CD14-positive monocyte (primary cell): ENCODE measurements at regions not wholly inside any gene's neighbourhood (a gene's known extent, or its start where the extent isn't known, plus 50 kb on each side); places are given as distances from the start of the nearest gene placed in this dataset.

Experiments
- DNase-seq, 3 donors: peaks; one replicate each; pipeline ENCODE4 v3.0.0-alpha.2; 2011 to 2022
- H2AFZ ChIP-seq: 2 replicates; pipeline ENCODE4 v1.6.0; 2012; ENCODE audit warnings: mild to moderate bottlenecking, low read depth, low read length, inconsistent platforms; ENCODE audit not compliant: insufficient read depth, poor library complexity, severe bottlenecking
- H3K27ac ChIP-seq, 2 donors: 1 replicate in 1 of 2; 2 replicates in 1 of 2; pipeline ENCODE4 v1.5.1; 2012 to 2013; ENCODE audit warnings: low read length in 2 of 2, control low read depth in 1 of 2, inconsistent platforms in 1 of 2, low read depth in 1 of 2, mild to moderate bottlenecking in 1 of 2
- H3K27me3 ChIP-seq, 2 donors: one replicate each; pipeline versions ENCODE4 v1.6.0 to v1.6.1; 2011 to 2013; ENCODE audit warnings: low read length in 2 of 2; ENCODE audit not compliant: control insufficient read depth in 2 of 2, insufficient read depth in 2 of 2
- H3K36me3 ChIP-seq, 2 donors: replicated peaks in 1 of 2; 1 replicate in 1 of 2; 2 replicates in 1 of 2; pipeline versions ENCODE4 v1.5.1 to v1.6.1; 2012 to 2013; ENCODE audit warnings: low read length in 2 of 2, control low read depth in 1 of 2, inconsistent platforms in 1 of 2, mild to moderate bottlenecking in 1 of 2; ENCODE audit not compliant: insufficient read depth in 2 of 2, control insufficient read depth in 1 of 2
- H3K4me1 ChIP-seq, 2 donors: 1 replicate in 1 of 2; 2 replicates in 1 of 2; pipeline versions ENCODE4 v1.5.1 to v1.6.1; 2012 to 2013; ENCODE audit warnings: low read length in 2 of 2, control low read depth in 1 of 2, inconsistent platforms in 1 of 2, mild to moderate bottlenecking in 1 of 2, moderate library complexity in 1 of 2; ENCODE audit not compliant: insufficient read depth in 2 of 2, control insufficient read depth in 1 of 2
- H3K4me2 ChIP-seq: replicated peaks from 2 replicates; pipeline ENCODE3; 2012; ENCODE audit warnings: low read length, moderate library complexity, mild to moderate bottlenecking; ENCODE audit not compliant: poor library complexity, severe bottlenecking; ENCODE audit errors: extremely low read depth
- H3K4me3 ChIP-seq, 3 experiments: fragments of 200-600 bp in 1 of 3; sonication (generic) in 1 of 3; replicated peaks in 1 of 3; 1 replicate in 2 of 3; 2 replicates in 1 of 3; pipeline ENCODE4 v1.5.1; 2011 to 2013; ENCODE audit warnings: low read length in 3 of 3, mild to moderate bottlenecking in 3 of 3, control low read depth in 2 of 3, low read depth in 2 of 3, inconsistent platforms in 1 of 3, moderate library complexity in 1 of 3
- H3K79me2 ChIP-seq: 2 replicates; pipeline ENCODE4 v1.6.0; 2012; ENCODE audit warnings: mild to moderate bottlenecking, control low read depth, inconsistent platforms, low read length, moderate library complexity; ENCODE audit not compliant: insufficient read depth
- H3K9ac ChIP-seq: 2 replicates; pipeline ENCODE4 v1.6.0; 2017; ENCODE audit warnings: low read length, mild to moderate bottlenecking; ENCODE audit not compliant: insufficient read depth, poor library complexity, severe bottlenecking
- H3K9me3 ChIP-seq, 2 donors: replicated peaks in 1 of 2; 1 replicate in 1 of 2; 2 replicates in 1 of 2; pipeline versions ENCODE4 v1.5.1 to v1.6.1; 2012 to 2013; ENCODE audit warnings: low read length in 2 of 2, control low read depth in 1 of 2; ENCODE audit not compliant: control insufficient read depth in 1 of 2, insufficient read depth in 1 of 2
- H4K20me1 ChIP-seq: 2 replicates; pipeline ENCODE4 v1.6.0; 2012; ENCODE audit warnings: mild to moderate bottlenecking, low read length, control low read depth, moderate library complexity; ENCODE audit not compliant: insufficient read depth
- H3K27ac Mint-ChIP-seq, 7 donors: one replicate each; pipeline ENCODE4 v1.8.0; 2020; ENCODE audit warnings: mild to moderate bottlenecking in 7 of 7, mixed read lengths in 7 of 7, moderate library complexity in 6 of 7, inconsistent platforms in 2 of 7
- H3K27me3 Mint-ChIP-seq, 3 donors: one replicate each; pipeline ENCODE4 v1.8.0; 2021 to 2022; ENCODE audit warnings: low read depth in 3 of 3, mild to moderate bottlenecking in 3 of 3, mixed read lengths in 3 of 3, moderate library complexity in 3 of 3, inconsistent platforms in 1 of 3
- H3K36me3 Mint-ChIP-seq, 2 donors: one replicate each; pipeline ENCODE4 v1.8.0; 2020; ENCODE audit warnings: mixed read lengths in 2 of 2, inconsistent platforms in 1 of 2, mild to moderate bottlenecking in 1 of 2
- H3K4me1 Mint-ChIP-seq: one replicate; pipeline ENCODE4 v1.8.0; 2020; ENCODE audit warnings: mild to moderate bottlenecking, mixed read lengths
- H3K4me3 Mint-ChIP-seq, 2 donors: one replicate each; pipeline ENCODE4 v1.8.0; 2020; ENCODE audit warnings: mild to moderate bottlenecking in 2 of 2, mixed read lengths in 2 of 2, moderate library complexity in 1 of 2
- H3K9me3 Mint-ChIP-seq, 7 donors: one replicate each; pipeline ENCODE4 v1.8.0; 2020 to 2022; ENCODE audit warnings: mixed read lengths in 7 of 7, mild to moderate bottlenecking in 6 of 7, moderate library complexity in 6 of 7, inconsistent platforms in 2 of 7
- WGBS: methylation state at CpG from one replicate; pipeline ENCODE4 v1.1.5; 2013; ENCODE audit warnings: missing lambda C conversion rate; ENCODE audit not compliant: insufficient coverage; 5-methylcytosine and 5-hydroxymethylcytosine counted together
- intact Hi-C, 2 donors: fragments of 100-400 bp; cut with micrococcal nuclease; formaldehyde crosslinking; loops; one replicate each; pipeline versions ENCODE4 v1.15.0 to v1.15.1; 2023
- TF ChIP-seq, protein P1 (sequence below): fragments of 200-600 bp; IDR thresholded peaks from one replicate; pipeline ENCODE4 v1.8.0; 2022; ENCODE audit warnings: antibody characterized with exemption, mild to moderate bottlenecking

DNA sequence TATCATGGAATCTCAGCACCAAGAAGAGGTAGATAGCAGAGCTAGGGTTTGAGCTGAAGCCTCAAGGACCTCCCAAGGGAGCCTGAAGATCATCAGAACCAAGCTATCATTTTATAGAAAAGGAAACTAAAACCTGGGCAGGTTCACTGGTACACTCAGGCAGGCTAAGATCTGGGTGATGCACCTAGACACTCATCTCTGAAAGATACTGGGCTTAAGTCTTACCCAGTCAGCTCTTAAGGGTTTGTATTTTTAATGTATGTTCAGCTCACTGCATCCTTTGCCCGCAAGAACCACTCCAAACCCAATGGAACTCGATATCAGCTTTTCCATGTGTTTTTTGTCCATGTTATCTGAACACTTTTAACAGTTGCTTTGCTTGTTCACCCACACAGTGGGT is 78.0 kb upstream of the SLC22A16 start:
- Histone ChIP-seq H3K4me2 (no peak overlapping the region), H3K36me3 (no peaks in the 10 kb centered on the region), H3K9ac (no peak overlapping the region), H3K4me1 (no peaks in the 10 kb centered on the region), H2AFZ (no peak overlapping the region), H3K4me3 (no peak overlapping the region), H3K27me3 (no peaks in the 10 kb centered on the region), H3K9me3 (peaks cover 0 to 16% of the 10 kb centered on the region in 2 donors), H3K79me2 (no peaks in the 10 kb centered on the region), H4K20me1 (no peaks in the 10 kb centered on the region), H3K27ac (no peak overlapping the region)
- Mint-ChIP-seq H3K9me3 (peaks cover 11 to 26% (median 19%) of the 10 kb centered on the region in 7 donors), H3K27ac (no peak overlapping the region), H3K4me1 (no peaks in the 10 kb centered on the region), H3K4me3 (no peak overlapping the region), H3K36me3 (no peaks in the 10 kb centered on the region), H3K27me3 (peaks cover 1 to 3% (median 2%) of the 10 kb centered on the region in 3 donors)
- DNase-seq, result no peak
- 100% methylated on average over 1 of the region's 2 CpGs for WGBS
- intact Hi-C loops, result no loop called here
- TF ChIP-seq, protein P1, sequence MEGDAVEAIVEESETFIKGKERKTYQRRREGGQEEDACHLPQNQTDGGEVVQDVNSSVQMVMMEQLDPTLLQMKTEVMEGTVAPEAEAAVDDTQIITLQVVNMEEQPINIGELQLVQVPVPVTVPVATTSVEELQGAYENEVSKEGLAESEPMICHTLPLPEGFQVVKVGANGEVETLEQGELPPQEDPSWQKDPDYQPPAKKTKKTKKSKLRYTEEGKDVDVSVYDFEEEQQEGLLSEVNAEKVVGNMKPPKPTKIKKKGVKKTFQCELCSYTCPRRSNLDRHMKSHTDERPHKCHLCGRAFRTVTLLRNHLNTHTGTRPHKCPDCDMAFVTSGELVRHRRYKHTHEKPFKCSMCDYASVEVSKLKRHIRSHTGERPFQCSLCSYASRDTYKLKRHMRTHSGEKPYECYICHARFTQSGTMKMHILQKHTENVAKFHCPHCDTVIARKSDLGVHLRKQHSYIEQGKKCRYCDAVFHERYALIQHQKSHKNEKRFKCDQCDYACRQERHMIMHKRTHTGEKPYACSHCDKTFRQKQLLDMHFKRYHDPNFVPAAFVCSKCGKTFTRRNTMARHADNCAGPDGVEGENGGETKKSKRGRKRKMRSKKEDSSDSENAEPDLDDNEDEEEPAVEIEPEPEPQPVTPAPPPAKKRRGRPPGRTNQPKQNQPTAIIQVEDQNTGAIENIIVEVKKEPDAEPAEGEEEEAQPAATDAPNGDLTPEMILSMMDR, result no peak

DNA sequence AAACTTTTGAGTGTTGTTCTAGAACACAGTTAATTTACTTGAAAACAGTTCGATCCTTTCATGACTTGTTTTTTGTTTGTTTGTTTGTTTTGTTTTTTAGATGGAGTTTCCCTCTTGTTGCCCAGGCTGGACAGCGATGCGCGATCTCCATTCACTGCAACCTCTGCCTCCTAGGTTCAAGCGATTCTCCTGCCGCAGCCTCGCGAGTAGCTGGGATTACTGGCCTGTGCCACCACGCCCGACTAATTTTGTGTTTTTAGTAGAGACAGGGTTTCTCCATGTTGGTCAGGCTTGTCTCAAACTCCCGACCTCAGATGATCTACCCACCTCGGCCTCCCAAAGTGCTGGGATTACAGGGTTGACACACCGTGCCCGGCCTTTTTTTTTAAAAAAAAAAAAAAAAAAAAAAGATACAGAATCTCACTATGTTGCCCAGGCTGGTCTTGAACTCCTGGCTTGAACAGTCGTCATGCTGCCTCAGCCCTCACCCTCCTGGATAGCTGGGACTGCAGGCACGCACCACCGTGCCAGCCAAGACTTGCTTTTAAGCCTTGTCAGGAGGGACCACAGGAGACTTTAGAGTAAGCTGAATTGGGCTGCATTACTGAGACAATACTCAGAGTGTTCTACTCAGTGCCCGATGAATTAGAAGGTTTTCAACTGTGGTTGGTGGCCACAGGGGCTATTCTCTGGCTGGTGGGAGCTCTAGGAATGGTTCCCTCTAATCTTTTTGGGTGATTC is 76.7 kb upstream of the SLC22A16 start:
- H3K4me3 Mint-ChIP-seq, result no peak overlapping the region
- no peak for DNase-seq
- Histone ChIP-seq H3K27ac (no peak overlapping the region), H3K27me3 (no peaks in the 10 kb centered on the region), H4K20me1 (no peaks in the 10 kb centered on the region), H3K4me3 (no peak overlapping the region), H3K4me2 (no peak overlapping the region), H3K9ac (no peak overlapping the region), H3K36me3 (no peaks in the 10 kb centered on the region), H2AFZ (no peak overlapping the region), H3K4me1 (no peaks in the 10 kb centered on the region), H3K9me3 (peaks cover 0 to 16% of the 10 kb centered on the region in 2 donors), H3K79me2 (no peaks in the 10 kb centered on the region)
- no peaks in the 10 kb centered on the region for H3K4me1 Mint-ChIP-seq
- peaks cover 11 to 26% (median 18%) of the 10 kb centered on the region in 7 donors for H3K9me3 Mint-ChIP-seq
- H3K27ac Mint-ChIP-seq, result no peak overlapping the region
- TF ChIP-seq, protein P1, result no peak
- WGBS, result 100% methylated on average over 14 of the region's 18 CpGs
- H3K27me3 Mint-ChIP-seq, result peaks cover 1 to 3% (median 2%) of the 10 kb centered on the region in 3 donors
- intact Hi-C loops, result no loop called here
- H3K36me3 Mint-ChIP-seq, result no peaks in the 10 kb centered on the region
